Endothelial cell of umbilical vein (primary cell): ENCODE measurements at regions not wholly inside any gene's neighbourhood (a gene's known extent, or its start where the extent isn't known, plus 50 kb on each side); places are given as distances from the start of the nearest gene placed in this dataset.

Source experiments
- EZH2 ChIP-seq: IDR thresholded peaks from 2 replicates; pipeline ENCODE4 v1.6.1; 2012; ENCODE audit warnings: borderline replicate concordance, low read depth, mild to moderate bottlenecking, moderate library complexity, low read length, inconsistent platforms; ENCODE audit not compliant: severe bottlenecking
- FOS ChIP-seq: IDR thresholded peaks from 2 replicates; pipeline ENCODE4 v1.6.1; 2011; ENCODE audit warnings: mild to moderate bottlenecking, low read length, moderate library complexity, borderline replicate concordance; ENCODE audit not compliant: insufficient read depth
- GATA2 ChIP-seq: IDR thresholded peaks from 2 replicates; pipeline ENCODE4 v1.7.0; 2011; ENCODE audit warnings: low read depth, mild to moderate bottlenecking, moderate library complexity, mixed read lengths, low read length; ENCODE audit not compliant: insufficient read length, insufficient read depth
- JUN ChIP-seq: IDR thresholded peaks from 2 replicates; pipeline ENCODE4 v1.6.1; 2011; ENCODE audit warnings: borderline replicate concordance, low read depth; ENCODE audit not compliant: insufficient read length, insufficient read depth
- MYC ChIP-seq: IDR thresholded peaks from one replicate; pipeline ENCODE4 v1.6.1; 2011; ENCODE audit warnings: mild to moderate bottlenecking, low read depth, low read length
- POLR2A ChIP-seq: IDR thresholded peaks from 2 replicates; pipeline ENCODE4 v1.6.1; 2012; ENCODE audit warnings: low read depth, mild to moderate bottlenecking, control low read depth, low read length
- POLR2AphosphoS5 ChIP-seq: IDR thresholded peaks from 2 replicates; pipeline ENCODE4 v1.6.1; 2012; ENCODE audit warnings: low read depth, mild to moderate bottlenecking, control low read depth, low read length, moderate library complexity; ENCODE audit not compliant: insufficient read depth
- TF ChIP-seq, protein P1 (sequence below), 2 donors: IDR thresholded peaks; 1 replicate in 1 of 2; 2 replicates in 1 of 2; pipeline ENCODE4 v1.5.1; 2011; ENCODE audit warnings: low read length in 2 of 2, mild to moderate bottlenecking in 2 of 2, moderate library complexity in 2 of 2, control low read depth in 1 of 2, inconsistent platforms in 1 of 2, low read depth in 1 of 2; ENCODE audit not compliant: insufficient read depth in 1 of 2; ENCODE audit errors: extremely low read depth in 1 of 2
- TF ChIP-seq, protein P2 (sequence below): IDR thresholded peaks from 2 replicates; pipeline ENCODE4 v1.6.1; 2011; ENCODE audit not compliant: insufficient read depth, insufficient read length

DNA sequence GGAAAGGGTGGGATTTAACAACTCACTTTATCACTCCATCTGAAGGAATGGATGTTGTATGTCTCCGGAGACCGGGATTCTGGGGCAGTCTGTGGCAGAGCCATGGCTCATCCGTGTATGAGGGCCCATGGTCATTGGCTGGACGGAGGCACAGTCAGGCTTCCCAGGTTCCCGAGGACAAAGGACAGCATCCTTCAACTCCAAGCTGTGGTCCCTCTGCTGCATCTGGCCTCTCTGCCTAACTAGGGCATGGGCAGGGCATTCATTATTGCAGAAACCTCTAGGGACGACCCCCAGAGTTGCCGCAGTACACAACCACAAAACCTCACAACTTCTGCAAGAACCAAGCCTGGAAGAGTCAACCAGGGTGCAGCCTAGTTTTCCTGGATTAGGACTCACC is 525.2 kb downstream of the GLRX3 start:
- TF ChIP-seq EZH2 = no peak
- no peak for TF ChIP-seq POLR2A
- TF ChIP-seq, protein P1, sequence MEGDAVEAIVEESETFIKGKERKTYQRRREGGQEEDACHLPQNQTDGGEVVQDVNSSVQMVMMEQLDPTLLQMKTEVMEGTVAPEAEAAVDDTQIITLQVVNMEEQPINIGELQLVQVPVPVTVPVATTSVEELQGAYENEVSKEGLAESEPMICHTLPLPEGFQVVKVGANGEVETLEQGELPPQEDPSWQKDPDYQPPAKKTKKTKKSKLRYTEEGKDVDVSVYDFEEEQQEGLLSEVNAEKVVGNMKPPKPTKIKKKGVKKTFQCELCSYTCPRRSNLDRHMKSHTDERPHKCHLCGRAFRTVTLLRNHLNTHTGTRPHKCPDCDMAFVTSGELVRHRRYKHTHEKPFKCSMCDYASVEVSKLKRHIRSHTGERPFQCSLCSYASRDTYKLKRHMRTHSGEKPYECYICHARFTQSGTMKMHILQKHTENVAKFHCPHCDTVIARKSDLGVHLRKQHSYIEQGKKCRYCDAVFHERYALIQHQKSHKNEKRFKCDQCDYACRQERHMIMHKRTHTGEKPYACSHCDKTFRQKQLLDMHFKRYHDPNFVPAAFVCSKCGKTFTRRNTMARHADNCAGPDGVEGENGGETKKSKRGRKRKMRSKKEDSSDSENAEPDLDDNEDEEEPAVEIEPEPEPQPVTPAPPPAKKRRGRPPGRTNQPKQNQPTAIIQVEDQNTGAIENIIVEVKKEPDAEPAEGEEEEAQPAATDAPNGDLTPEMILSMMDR (IDR thresholded peaks at IDR 0.05; ENCODE audit: extremely low read depth in 1 of 2, insufficient read depth in 1 of 2, low read depth in 1 of 2, low read length in 2 of 2) = no peak
- no peak for TF ChIP-seq POLR2AphosphoS5
- no peak for TF ChIP-seq MYC
- TF ChIP-seq GATA2 = no peak
- TF ChIP-seq, protein P2, sequence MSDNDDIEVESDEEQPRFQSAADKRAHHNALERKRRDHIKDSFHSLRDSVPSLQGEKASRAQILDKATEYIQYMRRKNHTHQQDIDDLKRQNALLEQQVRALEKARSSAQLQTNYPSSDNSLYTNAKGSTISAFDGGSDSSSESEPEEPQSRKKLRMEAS = no peak
- TF ChIP-seq JUN = no peak
- no peak for TF ChIP-seq FOS
